ENCODE measurements at regions not wholly inside any gene's neighbourhood (a gene's known extent, or its start where the extent isn't known, plus 50 kb on each side); places are given as distances from the start of the nearest gene placed in this dataset.

- no peak overlapping the region for H3K4me3 ChIP-seq (replicated peaks in 1 of 4; ENCODE audit: control extremely low read depth in 1 of 4, insufficient read depth in 1 of 4, low read depth in 3 of 4, low read length in 4 of 4)
- H3K27me3 ChIP-seq (ENCODE audit: control insufficient read depth, insufficient read depth, low read length) = no peaks in the 10 kb centered on the region
- DNase-seq (ENCODE audit: low read depth in 2 of 2) = no peak
- TF ChIP-seq EZH2 (IDR thresholded peaks at IDR 0.05; ENCODE audit: low read length, missing control alignments) (no peak), CTCF (conservative IDR thresholded peaks at IDR 0.05 in 1 of 2, IDR thresholded peaks at IDR 0.05 in 1 of 2; ENCODE audit: low read depth in 1 of 2, low read length in 2 of 2) (no peak)
- H3K4me1 ChIP-seq (ENCODE audit: control insufficient read depth, extremely low read depth, insufficient read depth, low read length) = no peaks in the 10 kb centered on the region
- no peaks in the 10 kb centered on the region for H4K20me1 ChIP-seq (ENCODE audit: control insufficient read depth, extremely low read depth, insufficient read depth, low read length)
- H3K36me3 ChIP-seq (ENCODE audit: control insufficient read depth, insufficient read depth, low read length) = no peaks in the 10 kb centered on the region
- H3K4me2 ChIP-seq (ENCODE audit: extremely low read depth, insufficient read depth, low read length) = no peak overlapping the region
- H3K9me3 ChIP-seq (ENCODE audit: control insufficient read depth, insufficient read depth, low read depth, low read length) = no peaks in the 10 kb centered on the region
- H3K79me2 ChIP-seq (ENCODE audit: control insufficient read depth, insufficient read depth, low read length) = no peaks in the 10 kb centered on the region
- H3K27ac ChIP-seq (ENCODE audit: insufficient read depth, low read length) = no peak overlapping the region
- no peak overlapping the region for H3K9ac ChIP-seq (ENCODE audit: insufficient read depth, low read length)
- H2AFZ ChIP-seq (ENCODE audit: low read length) = no peak overlapping the region
These were observed 858.7 kb downstream of the CCSER2 start for GRCh38 chr10:85187047-85187446.

GRCh38 chr10:85188770-85189484, 860.5 kb downstream of the CCSER2 start:
- TF ChIP-seq EZH2 (IDR thresholded peaks at IDR 0.05; ENCODE audit: low read length, missing control alignments) (no peak), CTCF (conservative IDR thresholded peaks at IDR 0.05 in 1 of 2, IDR thresholded peaks at IDR 0.05 in 1 of 2; ENCODE audit: low read depth in 1 of 2, low read length in 2 of 2) (no peak)
- H3K27me3 ChIP-seq (ENCODE audit: control insufficient read depth, insufficient read depth, low read length) = no peaks in the 10 kb centered on the region
- H3K9me3 ChIP-seq (ENCODE audit: control insufficient read depth, insufficient read depth, low read depth, low read length) = no peaks in the 10 kb centered on the region
- H3K4me2 ChIP-seq (ENCODE audit: extremely low read depth, insufficient read depth, low read length) = no peak overlapping the region
- H3K27ac ChIP-seq (ENCODE audit: insufficient read depth, low read length) = no peak overlapping the region
- H3K36me3 ChIP-seq (ENCODE audit: control insufficient read depth, insufficient read depth, low read length) = no peaks in the 10 kb centered on the region
- H3K9ac ChIP-seq (ENCODE audit: insufficient read depth, low read length) = no peak overlapping the region
- H3K79me2 ChIP-seq (ENCODE audit: control insufficient read depth, insufficient read depth, low read length) = no peaks in the 10 kb centered on the region
- H4K20me1 ChIP-seq (ENCODE audit: control insufficient read depth, extremely low read depth, insufficient read depth, low read length) = no peaks in the 10 kb centered on the region
- no peak overlapping the region for H3K4me3 ChIP-seq (replicated peaks in 1 of 4; ENCODE audit: control extremely low read depth in 1 of 4, insufficient read depth in 1 of 4, low read depth in 3 of 4, low read length in 4 of 4)
- DNase-seq (ENCODE audit: low read depth in 2 of 2) = no peak
- no peaks in the 10 kb centered on the region for H3K4me1 ChIP-seq (ENCODE audit: control insufficient read depth, extremely low read depth, insufficient read depth, low read length)
- no peak overlapping the region for H2AFZ ChIP-seq (ENCODE audit: low read length)

GRCh38 chr10:85193796-85194195, 865.4 kb downstream of the CCSER2 start:
- Histone ChIP-seq H2AFZ (ENCODE audit: low read length) (no peak overlapping the region), H4K20me1 (ENCODE audit: control insufficient read depth, extremely low read depth, insufficient read depth, low read length) (no peaks in the 10 kb centered on the region), H3K27ac (ENCODE audit: insufficient read depth, low read length) (no peak overlapping the region), H3K9ac (ENCODE audit: insufficient read depth, low read length) (no peak overlapping the region), H3K4me1 (ENCODE audit: control insufficient read depth, extremely low read depth, insufficient read depth, low read length) (no peaks in the 10 kb centered on the region), H3K4me3 (replicated peaks in 1 of 4; ENCODE audit: control extremely low read depth in 1 of 4, insufficient read depth in 1 of 4, low read depth in 3 of 4, low read length in 4 of 4) (no peak overlapping the region), H3K9me3 (ENCODE audit: control insufficient read depth, insufficient read depth, low read depth, low read length) (no peaks in the 10 kb centered on the region), H3K36me3 (ENCODE audit: control insufficient read depth, insufficient read depth, low read length) (no peaks in the 10 kb centered on the region), H3K27me3 (ENCODE audit: control insufficient read depth, insufficient read depth, low read length) (no peaks in the 10 kb centered on the region), H3K4me2 (ENCODE audit: extremely low read depth, insufficient read depth, low read length) (no peak overlapping the region), H3K79me2 (ENCODE audit: control insufficient read depth, insufficient read depth, low read length) (no peaks in the 10 kb centered on the region)
- DNase-seq (ENCODE audit: low read depth in 2 of 2) = no peak
- TF ChIP-seq CTCF (conservative IDR thresholded peaks at IDR 0.05 in 1 of 2, IDR thresholded peaks at IDR 0.05 in 1 of 2; ENCODE audit: low read depth in 1 of 2, low read length in 2 of 2) (no peak), EZH2 (IDR thresholded peaks at IDR 0.05; ENCODE audit: low read length, missing control alignments) (no peak)

All from fibroblast of lung (primary cell).